ENCODE measurements at regions not wholly inside any gene's neighbourhood (a gene's known extent, or its start where the extent isn't known, plus 50 kb on each side); places are given as distances from the start of the nearest gene placed in this dataset.
A peak's percentile ranks its signal among the peaks of the same experiment; 100 is the strongest.
"Not testable (repeated sequence)": the region's sequence is repeated elsewhere in the genome, so short reads cannot be mapped to it uniquely, and the experiment has no call there.

DNA sequence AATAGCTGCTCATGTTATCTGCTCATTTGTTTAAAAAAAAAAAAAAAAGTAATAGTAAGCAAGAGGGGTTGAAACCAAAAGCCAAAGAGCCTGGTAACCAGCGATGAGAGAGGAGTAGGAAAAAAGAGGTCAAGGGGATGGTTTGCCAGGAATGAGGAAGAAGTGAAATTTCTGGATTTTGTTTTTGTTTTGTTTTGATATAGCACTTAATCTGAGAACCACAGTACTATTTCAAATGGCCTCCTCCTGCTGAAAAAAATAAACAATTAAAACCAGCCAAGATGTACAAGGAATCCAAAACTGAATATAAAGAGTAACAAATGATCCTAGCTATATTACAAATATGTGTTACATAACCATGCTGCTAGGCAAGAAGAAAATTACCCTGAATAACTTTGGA, 213.1 kb downstream of the FGFR2 start:
- H3K27me3 ChIP-seq, result no peaks in the 10 kb centered on the region
- no peaks in the 10 kb centered on the region for H3K9me3 ChIP-seq
- H3K4me1 ChIP-seq, result no peaks in the 10 kb centered on the region
- 62 to 73% methylated on average over 1 of the region's 1 CpG for WGBS, 2 donors
- no peak overlapping the region for H3K4me3 ChIP-seq
- no peaks in the 10 kb centered on the region for H3K36me3 ChIP-seq (replicated peaks in 1 of 2; ENCODE audit: insufficient read depth in 1 of 2, low read depth in 2 of 2)
- TF ChIP-seq POLR2A (IDR thresholded peaks at IDR 0.05), result no peak
- TF ChIP-seq, protein P1, sequence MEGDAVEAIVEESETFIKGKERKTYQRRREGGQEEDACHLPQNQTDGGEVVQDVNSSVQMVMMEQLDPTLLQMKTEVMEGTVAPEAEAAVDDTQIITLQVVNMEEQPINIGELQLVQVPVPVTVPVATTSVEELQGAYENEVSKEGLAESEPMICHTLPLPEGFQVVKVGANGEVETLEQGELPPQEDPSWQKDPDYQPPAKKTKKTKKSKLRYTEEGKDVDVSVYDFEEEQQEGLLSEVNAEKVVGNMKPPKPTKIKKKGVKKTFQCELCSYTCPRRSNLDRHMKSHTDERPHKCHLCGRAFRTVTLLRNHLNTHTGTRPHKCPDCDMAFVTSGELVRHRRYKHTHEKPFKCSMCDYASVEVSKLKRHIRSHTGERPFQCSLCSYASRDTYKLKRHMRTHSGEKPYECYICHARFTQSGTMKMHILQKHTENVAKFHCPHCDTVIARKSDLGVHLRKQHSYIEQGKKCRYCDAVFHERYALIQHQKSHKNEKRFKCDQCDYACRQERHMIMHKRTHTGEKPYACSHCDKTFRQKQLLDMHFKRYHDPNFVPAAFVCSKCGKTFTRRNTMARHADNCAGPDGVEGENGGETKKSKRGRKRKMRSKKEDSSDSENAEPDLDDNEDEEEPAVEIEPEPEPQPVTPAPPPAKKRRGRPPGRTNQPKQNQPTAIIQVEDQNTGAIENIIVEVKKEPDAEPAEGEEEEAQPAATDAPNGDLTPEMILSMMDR (IDR thresholded peaks at IDR 0.05), result no peak
- DNase-seq, result no peak
- no peak overlapping the region for H3K27ac ChIP-seq
- intact Hi-C loops (cut with DNase I), result no loop called here
- ATAC-seq, result no peak

DNA sequence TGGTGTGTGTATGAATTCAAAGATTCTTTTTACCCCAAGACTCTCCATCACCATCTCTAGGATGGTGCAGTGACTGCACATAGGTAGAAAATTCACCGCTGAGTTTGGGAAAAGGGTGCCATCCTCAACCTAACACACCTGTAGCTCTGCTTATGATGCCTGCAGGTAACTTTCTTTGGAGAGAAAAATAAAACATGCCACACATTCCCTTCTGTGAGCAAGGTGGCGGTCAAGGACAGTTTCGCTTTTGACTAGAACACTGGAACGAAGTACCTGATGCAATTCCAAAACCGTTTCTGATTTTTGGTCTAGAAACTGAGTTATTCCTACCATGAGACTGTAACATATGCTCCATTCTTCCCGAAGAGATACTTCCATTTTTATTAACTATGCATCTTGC, 205.6 kb downstream of the FGFR2 start:
- Histone ChIP-seq H3K9me3 (no peaks in the 10 kb centered on the region), H3K27me3 (no peaks in the 10 kb centered on the region), H3K27ac (peak overlapping the region in 1 of 4 donors; percentile 14), H3K4me1 (no peaks in the 10 kb centered on the region), H3K4me3 (no peak overlapping the region), H3K36me3 (replicated peaks in 1 of 2; ENCODE audit: insufficient read depth in 1 of 2, low read depth in 2 of 2) (no peaks in the 10 kb centered on the region)
- intact Hi-C loops (cut with DNase I), result no loop called here
- DNase-seq (peak in 2 of 4 donors; percentile 7 to 11), ATAC-seq (peak; percentile 48)
- TF ChIP-seq, protein P1 (IDR thresholded peaks at IDR 0.05), result peak in 4 of 7 experiments; percentile 19 to 31 (median 27)
- no peak for TF ChIP-seq POLR2A (IDR thresholded peaks at IDR 0.05)
- 26 to 35% methylated on average over 6 of the region's 6 CpGs for WGBS, 2 donors

DNA sequence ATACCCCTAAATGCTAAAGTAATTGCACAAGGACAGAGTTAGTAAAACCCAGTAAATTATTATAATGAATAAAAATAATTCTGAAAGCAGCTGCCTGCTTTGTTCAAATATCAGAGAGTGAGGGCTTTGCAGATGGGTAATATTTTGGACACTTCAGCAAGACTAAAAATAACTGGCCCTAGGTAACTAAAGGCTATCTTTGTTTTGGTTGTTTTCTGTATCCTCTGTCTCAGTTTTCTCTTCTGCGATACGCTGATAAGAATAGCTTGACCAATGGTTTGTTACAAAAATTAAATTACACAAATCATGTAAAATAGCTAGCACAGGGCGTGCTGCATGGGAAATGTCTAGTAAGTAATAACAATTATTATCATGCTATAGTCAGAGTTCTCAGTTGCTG, 204.7 kb downstream of the FGFR2 start:
- 61 to 64% methylated on average over 3 of the region's 3 CpGs for WGBS, 2 donors
- Histone ChIP-seq H3K4me3 (no peak overlapping the region), H3K9me3 (no peaks in the 10 kb centered on the region), H3K36me3 (replicated peaks in 1 of 2; ENCODE audit: insufficient read depth in 1 of 2, low read depth in 2 of 2) (no peaks in the 10 kb centered on the region), H3K27ac (peak overlapping the region in 1 of 4 donors; percentile 14), H3K4me1 (no peaks in the 10 kb centered on the region), H3K27me3 (no peaks in the 10 kb centered on the region)
- no peak for DNase-seq
- intact Hi-C loops (cut with DNase I), result no loop called here
- no peak for ATAC-seq
- TF ChIP-seq, protein P1 (IDR thresholded peaks at IDR 0.05), result no peak
- no peak for TF ChIP-seq POLR2A (IDR thresholded peaks at IDR 0.05)

DNA sequence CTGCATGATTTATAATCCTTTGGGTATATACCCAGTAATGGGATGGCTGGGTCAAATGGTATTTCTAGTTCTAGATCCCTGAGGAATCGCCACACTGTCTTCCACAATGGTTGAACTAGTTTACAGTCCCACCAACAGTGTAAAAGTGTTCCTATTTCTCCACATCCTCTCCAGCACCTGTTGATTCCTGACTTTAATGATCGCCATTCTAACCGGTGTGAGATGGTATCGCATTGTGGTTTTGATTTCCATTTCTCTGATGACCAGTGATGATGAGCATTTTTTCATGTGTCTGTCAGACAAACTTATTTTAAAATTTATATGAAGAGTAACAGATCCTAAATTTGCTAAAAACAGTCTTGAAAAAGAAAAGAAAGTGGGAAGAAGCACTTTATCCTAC, 197.7 kb downstream of the FGFR2 start:
- H3K4me3 ChIP-seq; H3K9me3 ChIP-seq; intact Hi-C loops (cut with DNase I); H3K27ac ChIP-seq; DNase-seq; H3K27me3 ChIP-seq; ATAC-seq; H3K36me3 ChIP-seq (replicated peaks in 1 of 2; ENCODE audit: insufficient read depth in 1 of 2, low read depth in 2 of 2): not testable (repeated sequence)
- WGBS, 2 donors, result 86 to 95% methylated on average over 4 of the region's 4 CpGs
- H3K4me1 ChIP-seq, result peaks cover 10% of the 10 kb centered on the region

DNA sequence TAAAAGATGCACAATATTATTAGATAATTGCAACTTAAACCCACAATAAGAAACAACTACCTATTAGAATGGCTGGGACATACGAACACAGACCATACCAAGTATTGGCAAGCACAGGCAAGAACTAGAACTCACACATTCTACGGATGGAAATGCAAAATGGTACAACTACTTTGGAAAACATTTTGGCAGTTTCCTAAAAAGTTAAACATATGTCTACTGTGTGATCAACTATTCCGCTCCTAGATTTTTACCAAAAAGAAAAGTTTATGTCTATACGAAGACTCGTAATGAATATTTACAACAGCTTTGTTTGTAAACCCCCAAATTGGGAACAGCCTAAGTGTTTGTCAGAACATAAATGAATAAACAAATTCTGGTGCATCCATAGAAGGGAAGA, 194.7 kb downstream of the FGFR2 start:
- ATAC-seq (no peak), DNase-seq (no peak)
- Histone ChIP-seq H3K9me3 (no peaks in the 10 kb centered on the region), H3K4me3 (no peak overlapping the region), H3K27me3 (no peaks in the 10 kb centered on the region), H3K27ac (no peak overlapping the region), H3K4me1 (peaks cover 33% of the 10 kb centered on the region), H3K36me3 (replicated peaks in 1 of 2; ENCODE audit: insufficient read depth in 1 of 2, low read depth in 2 of 2) (no peaks in the 10 kb centered on the region)
- intact Hi-C loops (cut with DNase I), result no loop called here
- TF ChIP-seq, protein P1 (IDR thresholded peaks at IDR 0.05), result no peak
- no peak for TF ChIP-seq POLR2A (IDR thresholded peaks at IDR 0.05)
- WGBS, 2 donors, result 76 to 85% methylated on average over 5 of the region's 5 CpGs
